IMR-90 (cell line): ENCODE measurements at regions not wholly inside any gene's neighbourhood (a gene's known extent, or its start where the extent isn't known, plus 50 kb on each side); places are given as distances from the start of the nearest gene placed in this dataset.

ENCODE experiments used
- ATAC-seq: fragments of 200-7000 bp; cut with Tn5 transposase; 2 replicates; pipeline ENCODE4 v1.9.1; 2020; ENCODE audit warnings: low read depth, mild to moderate bottlenecking, moderate library complexity
- BruUV-seq: library from RNA; stranded (reverse); fragments of 400-500 nt; replicated peaks from 2 replicates; lab custom pipeline; 2021; lab: Mats Ljungman, UMichigan
- CTCF ChIA-PET: fragments of 300-600 bp; formaldehyde crosslinking; extraction: SDS; loops from one replicate; lab custom pipeline; 2021; ENCODE audit warnings: antibody characterized with exemption; lab: Yijun Ruan, JAX
- POLR2A ChIA-PET: fragments of 300-600 bp; sonication (Branson Sonifier 250); formaldehyde crosslinking; loops from one replicate; lab custom pipeline; 2022; ENCODE audit warnings: antibody characterized with exemption; ENCODE audit not compliant: unreplicated experiment; lab: Charles Lee
- DNase-seq: peaks from one replicate; pipeline ENCODE4 v3.0.0; 2013
- H2AFZ ChIP-seq: replicated peaks from 2 replicates; pipeline ENCODE3; 2013; ENCODE audit warnings: low read length, mild to moderate bottlenecking; ENCODE audit not compliant: poor library complexity
- H2AK5ac ChIP-seq: 2 replicates; pipeline ENCODE4 v1.6.1; 2013; ENCODE audit warnings: low read depth, low read length, inconsistent platforms
- H2AK9ac ChIP-seq: replicated peaks from 2 replicates; pipeline ENCODE3; 2013; ENCODE audit warnings: mild to moderate bottlenecking, low read depth, low read length, moderate library complexity; ENCODE audit not compliant: poor library complexity
- H2BK120ac ChIP-seq: 2 replicates; pipeline ENCODE4 v1.6.1; 2013; ENCODE audit warnings: low read depth, low read length, inconsistent platforms
- H2BK15ac ChIP-seq: 3 replicates; pipeline ENCODE4 v1.6.1; 2013; ENCODE audit warnings: low read depth, low read length, inconsistent platforms
- H2BK20ac ChIP-seq: 2 replicates; pipeline ENCODE4 v1.6.1; 2013; ENCODE audit warnings: low read depth, mild to moderate bottlenecking, inconsistent platforms, low read length, moderate library complexity
- H2BK5ac ChIP-seq: 2 replicates; pipeline ENCODE4 v1.6.1; 2013; ENCODE audit warnings: mild to moderate bottlenecking, low read depth, low read length, inconsistent platforms; ENCODE audit not compliant: poor library complexity, severe bottlenecking
- H3K14ac ChIP-seq: replicated peaks from 2 replicates; pipeline ENCODE4 v1.6.1; 2013; ENCODE audit warnings: low read depth, low read length, inconsistent platforms
- H3K18ac ChIP-seq: 2 replicates; pipeline ENCODE4 v1.6.1; 2013; ENCODE audit warnings: low read depth, low read length, control low read depth
- H3K23ac ChIP-seq: 2 replicates; pipeline ENCODE4 v1.6.1; 2013; ENCODE audit warnings: low read depth, low read length, inconsistent platforms
- H3K27ac ChIP-seq: 2 replicates; pipeline ENCODE4 v1.5.1; 2013; ENCODE audit warnings: mild to moderate bottlenecking, control low read depth, low read length; ENCODE audit not compliant: insufficient read depth
- H3K27me3 ChIP-seq: 2 replicates; pipeline ENCODE4 v1.6.1; 2013; ENCODE audit warnings: low read length; ENCODE audit not compliant: control insufficient read depth, insufficient read depth
- H3K36me3 ChIP-seq: 2 replicates; pipeline ENCODE4 v1.6.1; 2013; ENCODE audit warnings: low read length, mixed read lengths; ENCODE audit not compliant: control insufficient read depth, insufficient read depth
- H3K4ac ChIP-seq: 2 replicates; pipeline ENCODE4 v1.6.1; 2013; ENCODE audit warnings: low read depth, low read length, inconsistent platforms
- H3K4me1 ChIP-seq: 2 replicates; pipeline ENCODE4 v1.6.1; 2013; ENCODE audit warnings: low read length, mixed read lengths; ENCODE audit not compliant: control insufficient read depth, insufficient read depth
- H3K4me2 ChIP-seq: 2 replicates; pipeline ENCODE4 v1.6.1; 2013; ENCODE audit warnings: low read depth, mild to moderate bottlenecking, control low read depth, low read length, moderate library complexity
- H3K4me3 ChIP-seq: 2 replicates; pipeline ENCODE4 v1.5.1; 2013; ENCODE audit warnings: low read depth, mild to moderate bottlenecking, control low read depth, low read length, moderate library complexity; ENCODE audit not compliant: insufficient read depth
- H3K56ac ChIP-seq: 2 replicates; pipeline ENCODE4 v1.6.1; 2013; ENCODE audit warnings: low read length, inconsistent platforms; ENCODE audit not compliant: insufficient read depth; ENCODE audit errors: extremely low read depth
- H3K79me1 ChIP-seq, 2 experiments: 2 replicates each; pipeline ENCODE4 v1.6.1; 2013; ENCODE audit warnings: low read length in 2 of 2, inconsistent platforms in 1 of 2, low read depth in 1 of 2
- H3K9ac ChIP-seq: 2 replicates; pipeline ENCODE4 v1.6.1; 2013; ENCODE audit warnings: low read depth, low read length, control low read depth
- H3K9me1 ChIP-seq: 2 replicates; pipeline ENCODE4 v1.6.1; 2013; ENCODE audit warnings: low read length, inconsistent platforms; ENCODE audit not compliant: insufficient read depth
- H3K9me3 ChIP-seq: 2 replicates; pipeline ENCODE4 v1.6.1; 2013; ENCODE audit warnings: low read length; ENCODE audit not compliant: control insufficient read depth, insufficient read depth
- H4K20me1 ChIP-seq: 2 replicates; pipeline ENCODE4 v1.6.1; 2013; ENCODE audit warnings: low read length, inconsistent platforms; ENCODE audit not compliant: insufficient read depth
- H4K5ac ChIP-seq: 2 replicates; pipeline ENCODE4 v1.6.1; 2013; ENCODE audit warnings: mild to moderate bottlenecking, low read depth, low read length, control low read depth
- H4K8ac ChIP-seq, 2 experiments: 2 replicates each; pipeline ENCODE4 v1.6.1; 2013; ENCODE audit warnings: low read depth in 2 of 2, low read length in 2 of 2, control low read depth in 1 of 2, inconsistent platforms in 1 of 2
- H4K91ac ChIP-seq: 2 replicates; pipeline ENCODE4 v1.6.1; 2013; ENCODE audit warnings: low read depth, low read length, inconsistent platforms; ENCODE audit not compliant: insufficient read depth
- BHLHE40 ChIP-seq: fragments of 150-350 bp; IDR thresholded peaks from 2 replicates; pipeline ENCODE4 v1.6.1; 2016; ENCODE audit warnings: mild to moderate bottlenecking, low read depth, low read length
- CHD1 ChIP-seq: IDR thresholded peaks from 2 replicates; pipeline ENCODE4 v1.6.1; 2012; ENCODE audit warnings: low read depth, low read length, improper control_type of control experiment
- FOS ChIP-seq: fragments of 150-350 bp; IDR thresholded peaks from 2 replicates; pipeline ENCODE4 v1.6.1; 2016; ENCODE audit warnings: low read depth, low read length
- MAFK ChIP-seq: IDR thresholded peaks from 2 replicates; pipeline ENCODE4 v1.6.1; 2012; ENCODE audit warnings: low read depth, low read length, improper control_type of control experiment
- MXI1 ChIP-seq: IDR thresholded peaks from 2 replicates; pipeline ENCODE4 v1.6.1; 2012; ENCODE audit warnings: low read depth, mild to moderate bottlenecking, low read length, moderate library complexity, borderline replicate concordance
- NFE2L2 ChIP-seq: fragments of 150-350 bp; IDR thresholded peaks from 2 replicates; pipeline ENCODE4 v1.6.1; 2016; ENCODE audit warnings: low read depth, mild to moderate bottlenecking, low read length
- POLR2A ChIP-seq: IDR thresholded peaks from 2 replicates; pipeline ENCODE4 v1.6.1; 2012; ENCODE audit warnings: mild to moderate bottlenecking, low read depth, low read length
- RCOR1 ChIP-seq: IDR thresholded peaks from 2 replicates; pipeline ENCODE4 v1.6.1; 2012; ENCODE audit warnings: mild to moderate bottlenecking, low read length, improper control_type of control experiment; ENCODE audit not compliant: insufficient replicate concordance
- RFX5 ChIP-seq: IDR thresholded peaks from 2 replicates; pipeline ENCODE4 v1.8.0; 2012; ENCODE audit warnings: low read depth, mild to moderate bottlenecking, low read length, moderate library complexity
- SMC3 ChIP-seq: fragments of 150-350 bp; IDR thresholded peaks from 2 replicates; pipeline ENCODE4 v1.6.1; 2016; ENCODE audit warnings: low read depth, mild to moderate bottlenecking, antibody characterized with exemption, low read length, moderate library complexity
- WGBS, 2 experiments: methylation state at CpG; one replicate each; pipeline versions ENCODE4 v1.1.5 to v1.1.7; 2013; ENCODE audit warnings: missing lambda C conversion rate in 2 of 2; ENCODE audit not compliant: insufficient read length in 1 of 2; ENCODE audit errors: extremely low coverage in 2 of 2; 5-methylcytosine and 5-hydroxymethylcytosine counted together
- dilution Hi-C: fragments of 300-500 bp; cut with HindIII; formaldehyde crosslinking; loops from one replicate; pipeline ENCODE4 v1.14.3; 2018; ENCODE audit warnings: low sequenced_read_pairs; ENCODE audit not compliant: unreplicated experiment
- in situ Hi-C: fragments of 300-500 bp; cut with MboI; formaldehyde crosslinking; loops from 3 replicates; pipeline ENCODE4 v1.14.3; 2019; ENCODE audit warnings: low sequenced_read_pairs, inconsistent platforms, mixed read lengths
- intact Hi-C: fragments of 100-400 bp; cut with micrococcal nuclease; formaldehyde crosslinking; loops from 2 replicates; pipeline ENCODE4 v1.10.0; 2022
- TF ChIP-seq, protein P1 (sequence below): conservative IDR thresholded peaks from 2 replicates; pipeline ENCODE4 v1.5.1; 2012; ENCODE audit warnings: mild to moderate bottlenecking, low read depth, low read length, improper control_type of control experiment
- TF ChIP-seq, protein P2 (sequence below): fragments of 150-350 bp; IDR thresholded peaks from 2 replicates; pipeline ENCODE4 v1.6.1; 2017; ENCODE audit warnings: mild to moderate bottlenecking, antibody characterized with exemption, low read length, low read depth

DNA sequence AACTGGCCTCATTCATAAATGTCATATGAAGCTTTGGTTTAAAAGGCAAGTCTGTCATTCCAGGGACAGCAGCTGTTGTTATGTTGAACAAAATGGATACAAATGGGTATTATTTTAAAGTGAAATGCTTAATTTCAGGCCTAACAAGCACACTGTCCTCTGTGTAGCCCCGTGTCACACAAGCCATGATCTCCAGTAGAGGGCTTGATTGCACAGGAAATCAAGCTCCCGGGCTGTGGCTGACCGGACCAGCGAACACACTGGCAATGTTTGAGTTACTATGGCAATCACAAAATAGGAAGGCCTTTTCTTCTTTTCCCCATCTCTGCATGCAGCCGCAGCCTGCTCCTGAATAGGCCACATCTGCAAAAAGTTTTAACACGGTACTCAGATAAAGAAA lies 64.0 kb upstream of the GSX1 start:
- CTCF ChIA-PET = no interaction called here
- no TSS peak for BruUV-seq
- POLR2A ChIA-PET = no interaction called here
- no peak overlapping the region for H2AK5ac ChIP-seq
- no peak overlapping the region for H3K56ac ChIP-seq
- H4K91ac ChIP-seq = no peak overlapping the region
- no peaks in the 10 kb centered on the region for H3K79me1 ChIP-seq
- no peak overlapping the region for H4K5ac ChIP-seq
- 31% methylated on average over 3 of the region's 6 CpGs; no CpG with 5 or more reads in 1 of the 2 experiments for WGBS, 2 experiments
- H2AFZ ChIP-seq = no peak overlapping the region
- no peak overlapping the region for H2BK5ac ChIP-seq
- H3K4me1 ChIP-seq = no peaks in the 10 kb centered on the region
- no peaks in the 10 kb centered on the region for H3K36me3 ChIP-seq
- H3K23ac ChIP-seq = no peak overlapping the region
- H3K9me3 ChIP-seq = no peaks in the 10 kb centered on the region
- no peak overlapping the region for H4K8ac ChIP-seq
- no peak overlapping the region for H2AK9ac ChIP-seq
- ATAC-seq (no peak), DNase-seq (no peak)
- H2BK20ac ChIP-seq = no peak overlapping the region
- no peak for TF ChIP-seq MAFK
- no peak for TF ChIP-seq BHLHE40
- TF ChIP-seq, protein P1, sequence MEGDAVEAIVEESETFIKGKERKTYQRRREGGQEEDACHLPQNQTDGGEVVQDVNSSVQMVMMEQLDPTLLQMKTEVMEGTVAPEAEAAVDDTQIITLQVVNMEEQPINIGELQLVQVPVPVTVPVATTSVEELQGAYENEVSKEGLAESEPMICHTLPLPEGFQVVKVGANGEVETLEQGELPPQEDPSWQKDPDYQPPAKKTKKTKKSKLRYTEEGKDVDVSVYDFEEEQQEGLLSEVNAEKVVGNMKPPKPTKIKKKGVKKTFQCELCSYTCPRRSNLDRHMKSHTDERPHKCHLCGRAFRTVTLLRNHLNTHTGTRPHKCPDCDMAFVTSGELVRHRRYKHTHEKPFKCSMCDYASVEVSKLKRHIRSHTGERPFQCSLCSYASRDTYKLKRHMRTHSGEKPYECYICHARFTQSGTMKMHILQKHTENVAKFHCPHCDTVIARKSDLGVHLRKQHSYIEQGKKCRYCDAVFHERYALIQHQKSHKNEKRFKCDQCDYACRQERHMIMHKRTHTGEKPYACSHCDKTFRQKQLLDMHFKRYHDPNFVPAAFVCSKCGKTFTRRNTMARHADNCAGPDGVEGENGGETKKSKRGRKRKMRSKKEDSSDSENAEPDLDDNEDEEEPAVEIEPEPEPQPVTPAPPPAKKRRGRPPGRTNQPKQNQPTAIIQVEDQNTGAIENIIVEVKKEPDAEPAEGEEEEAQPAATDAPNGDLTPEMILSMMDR = no peak
- no peak for TF ChIP-seq SMC3
- TF ChIP-seq FOS = no peak
- TF ChIP-seq MXI1 = no peak
- no peak for TF ChIP-seq RCOR1
- no peak for TF ChIP-seq NFE2L2
- TF ChIP-seq CHD1 = no peak
- no peak for TF ChIP-seq POLR2A
- TF ChIP-seq RFX5 = no peak
- TF ChIP-seq, protein P2, sequence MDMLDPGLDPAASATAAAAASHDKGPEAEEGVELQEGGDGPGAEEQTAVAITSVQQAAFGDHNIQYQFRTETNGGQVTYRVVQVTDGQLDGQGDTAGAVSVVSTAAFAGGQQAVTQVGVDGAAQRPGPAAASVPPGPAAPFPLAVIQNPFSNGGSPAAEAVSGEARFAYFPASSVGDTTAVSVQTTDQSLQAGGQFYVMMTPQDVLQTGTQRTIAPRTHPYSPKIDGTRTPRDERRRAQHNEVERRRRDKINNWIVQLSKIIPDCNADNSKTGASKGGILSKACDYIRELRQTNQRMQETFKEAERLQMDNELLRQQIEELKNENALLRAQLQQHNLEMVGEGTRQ = no peak
- no peak overlapping the region for H3K4me3 ChIP-seq
- no peak overlapping the region for H3K14ac ChIP-seq
- no peak overlapping the region for H3K27ac ChIP-seq
- no peaks in the 10 kb centered on the region for H3K9me1 ChIP-seq
- H4K20me1 ChIP-seq = no peaks in the 10 kb centered on the region
- H3K18ac ChIP-seq = no peak overlapping the region
- no peak overlapping the region for H3K4ac ChIP-seq
- no peak overlapping the region for H3K9ac ChIP-seq
- H2BK15ac ChIP-seq = no peak overlapping the region
- H3K4me2 ChIP-seq = no peak overlapping the region
- in situ Hi-C loops (no loop called here), dilution Hi-C loops (no loop called here), intact Hi-C loops (no loop called here)
- H2BK120ac ChIP-seq = no peak overlapping the region
- peaks cover 18% of the 10 kb centered on the region for H3K27me3 ChIP-seq
